Left renal cortex interstitium (tissue), 4 donors: ENCODE measurements at regions not wholly inside any gene's neighbourhood (a gene's known extent, or its start where the extent isn't known, plus 50 kb on each side); places are given as distances from the start of the nearest gene placed in this dataset.

Source experiments
- DNase-seq, 4 donors: peaks; one replicate each; pipeline ENCODE4 v3.0.0-alpha.2; 2013; ENCODE audit warnings: low read depth in 4 of 4, low spot score in 2 of 4, missing footprints in 1 of 4

- no peak for DNase-seq
These were observed 320.1 kb downstream of the LMX1A start for GRCh38 chr1:165036403-165036802.

GRCh38 chr1:165034136-165034809, 322.2 kb downstream of the LMX1A start:
- no peak for DNase-seq

GRCh38 chr1:165031001-165031400, 325.5 kb downstream of the LMX1A start:
- DNase-seq: no peak

GRCh38 chr1:165025805-165026204, 330.7 kb downstream of the LMX1A start:
- DNase-seq: no peak

- no peak for DNase-seq
These were observed 341.8 kb downstream of the LMX1A start for GRCh38 chr1:165014753-165015152.

GRCh38 chr1:165011991-165012531, 344.5 kb downstream of the LMX1A start:
- no peak for DNase-seq

GRCh38 chr1:165011186-165011585, 345.3 kb downstream of the LMX1A start:
- DNase-seq: no peak

- DNase-seq: no peak
These were observed 346.0 kb downstream of the LMX1A start for GRCh38 chr1:165010418-165011070.

GRCh38 chr1:165006831-165007230, 349.7 kb downstream of the LMX1A start:
- DNase-seq: no peak

- DNase-seq: no peak
These were observed 357.4 kb downstream of the LMX1A start for GRCh38 chr1:164999146-164999545.

GRCh38 chr1:164991763-164992314, 364.7 kb downstream of the LMX1A start:
- DNase-seq: no peak

- DNase-seq: no peak
These were observed 373.4 kb downstream of the LMX1A start for GRCh38 chr1:164983023-164983650.

GRCh38 chr1:164982545-164982944, 374.0 kb downstream of the LMX1A start:
- DNase-seq: no peak

GRCh38 chr1:164977561-164977960, 379.0 kb downstream of the LMX1A start:
- no peak for DNase-seq

GRCh38 chr1:164971921-164972415, 384.5 kb downstream of the LMX1A start:
- no peak for DNase-seq

GRCh38 chr1:164971391-164971790, 385.1 kb downstream of the LMX1A start:
- no peak for DNase-seq

GRCh38 chr1:164969253-164969652, 387.3 kb downstream of the LMX1A start:
- no peak for DNase-seq

GRCh38 chr1:164967300-164967699, 389.2 kb downstream of the LMX1A start:
- no peak for DNase-seq

- DNase-seq: no peak
These were observed 394.8 kb downstream of the LMX1A start for GRCh38 chr1:164961715-164962114.

GRCh38 chr1:164958982-164959768, 397.3 kb downstream of the LMX1A start:
- DNase-seq: no peak
